WTC11 (cell line): ENCODE measurements at regions not wholly inside any gene's neighbourhood (a gene's known extent, or its start where the extent isn't known, plus 50 kb on each side); places are given as distances from the start of the nearest gene placed in this dataset.
A peak's percentile ranks its signal among the peaks of the same experiment; 100 is the strongest.

Source experiments
- ATAC-seq: fragments of 200-7000 bp; cut with Tn5 transposase; 2 replicates; pipeline ENCODE4 v1.10.0; 2021; ENCODE audit warnings: mild to moderate bottlenecking, moderate library complexity
- CTCF ChIA-PET: fragments of 300-600 bp; sonication (Branson Sonifier 250); formaldehyde crosslinking; loops from one replicate; lab custom pipeline; 2021; ENCODE audit warnings: antibody characterized with exemption; lab: Charles Lee
- POLR2A ChIA-PET: fragments of 350-600 bp; sonication (Branson Sonifier 250); formaldehyde crosslinking; loops from one replicate; lab custom pipeline; 2021; ENCODE audit warnings: antibody characterized with exemption; lab: Charles Lee
- DNase-seq: peaks from one replicate; pipeline ENCODE4 v3.0.0; 2021; ENCODE audit warnings: low spot score
- H3K27ac Mint-ChIP-seq: 2 replicates; pipeline ENCODE4 v1.8.0; 2021; ENCODE audit warnings: mixed read lengths
- H3K27me3 Mint-ChIP-seq: 2 replicates; pipeline ENCODE4 v1.8.0; 2021; ENCODE audit warnings: low read depth, mild to moderate bottlenecking, moderate library complexity, mixed read lengths
- H3K36me3 Mint-ChIP-seq: 2 replicates; pipeline ENCODE4 v1.8.0; 2021; ENCODE audit warnings: mixed read lengths
- H3K4me1 Mint-ChIP-seq: 2 replicates; pipeline ENCODE4 v1.8.0; 2022; ENCODE audit warnings: mixed read lengths
- H3K4me3 Mint-ChIP-seq: 2 replicates; pipeline ENCODE4 v1.8.0; 2021; ENCODE audit warnings: mild to moderate bottlenecking, moderate library complexity, mixed read lengths
- H3K9me3 Mint-ChIP-seq: 2 replicates; pipeline ENCODE4 v1.8.0; 2021; ENCODE audit warnings: mixed read lengths
- ATF1 ChIP-seq: sonication (generic); formaldehyde crosslinking; IDR thresholded peaks from 2 replicates; pipeline ENCODE4 v1.8.1; 2023; ENCODE audit warnings: mild to moderate bottlenecking, moderate library complexity, missing genetic modification reagents
- CTCF ChIP-seq: fragments of 200-600 bp; IDR thresholded peaks from 2 replicates; pipeline ENCODE4 v1.8.0; 2022; ENCODE audit warnings: antibody characterized with exemption
- E2F4 ChIP-seq: sonication (generic); formaldehyde crosslinking; IDR thresholded peaks from 2 replicates; pipeline ENCODE4 v1.8.1; 2022; ENCODE audit warnings: low read depth, mild to moderate bottlenecking, moderate library complexity, missing genetic modification reagents, borderline replicate concordance
- FOXP1 ChIP-seq: sonication (generic); formaldehyde crosslinking; IDR thresholded peaks from 2 replicates; pipeline ENCODE4 v1.8.0; 2022; ENCODE audit warnings: missing genetic modification reagents, mild to moderate bottlenecking, moderate library complexity, borderline replicate concordance
- MAX ChIP-seq: sonication (generic); formaldehyde crosslinking; IDR thresholded peaks from 2 replicates; pipeline ENCODE4 v1.8.0; 2022; ENCODE audit warnings: mild to moderate bottlenecking, missing genetic modification reagents
- MXD4 ChIP-seq: fragments of 250-450 bp; sonication (Bioruptor Pico); IDR thresholded peaks from 2 replicates; pipeline ENCODE4 v1.8.0; 2021; ENCODE audit warnings: mild to moderate bottlenecking, moderate library complexity, borderline replicate concordance
- MYBL2 ChIP-seq: sonication (generic); formaldehyde crosslinking; IDR thresholded peaks from 2 replicates; pipeline ENCODE4 v1.8.1; 2023; ENCODE audit warnings: mild to moderate bottlenecking, moderate library complexity, missing genetic modification reagents
- PRDM15 ChIP-seq: sonication (generic); formaldehyde crosslinking; IDR thresholded peaks from 2 replicates; pipeline ENCODE4 v1.8.0; 2022; ENCODE audit warnings: missing genetic modification reagents
- SMAD3 ChIP-seq: sonication (generic); formaldehyde crosslinking; IDR thresholded peaks from 2 replicates; pipeline ENCODE4 v1.8.0; 2022; ENCODE audit warnings: missing genetic modification reagents, mild to moderate bottlenecking, borderline replicate concordance
- TEAD4 ChIP-seq: sonication (generic); formaldehyde crosslinking; IDR thresholded peaks from 2 replicates; pipeline ENCODE4 v1.8.0; 2022; ENCODE audit warnings: mild to moderate bottlenecking, missing genetic modification reagents
- ZNF138 ChIP-seq: sonication (generic); formaldehyde crosslinking; conservative IDR thresholded peaks from 2 replicates; pipeline ENCODE4 v1.8.1; 2022; ENCODE audit warnings: mild to moderate bottlenecking, moderate library complexity, missing genetic modification reagents
- ZNF532 ChIP-seq: fragments of 250-450 bp; sonication (Bioruptor Pico); IDR thresholded peaks from 2 replicates; pipeline ENCODE4 v1.9.0; 2021; ENCODE audit warnings: mild to moderate bottlenecking, borderline replicate concordance
- TF ChIP-seq, protein P1 (sequence below): sonication (generic); formaldehyde crosslinking; IDR thresholded peaks from 2 replicates; pipeline ENCODE4 v1.8.1; 2023; ENCODE audit warnings: mild to moderate bottlenecking, missing genetic modification reagents

DNA sequence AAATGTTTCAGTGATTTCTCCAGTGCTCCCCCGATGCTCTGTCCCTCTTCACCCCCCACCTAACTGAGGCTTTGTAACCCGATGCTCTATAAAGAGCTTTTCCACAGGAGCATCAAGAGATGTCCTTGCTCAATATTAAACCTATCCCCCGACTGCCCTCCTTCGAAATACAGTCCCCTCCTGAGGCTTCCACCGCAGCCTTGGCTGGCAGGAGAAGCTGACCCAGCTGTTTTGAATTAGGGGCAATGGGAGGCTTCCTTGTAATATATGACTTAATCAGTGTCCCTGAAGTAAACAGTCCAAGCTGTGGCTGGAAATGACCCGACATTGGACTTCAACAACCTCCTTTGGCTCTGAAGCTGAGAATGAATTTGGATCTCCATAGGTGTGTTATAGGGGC, 62.4 kb downstream of the TMEM30B start:
- Mint-ChIP-seq H3K36me3 (no peaks in the 10 kb centered on the region), H3K27me3 (no peaks in the 10 kb centered on the region), H3K9me3 (no peaks in the 10 kb centered on the region), H3K4me3 (no peak overlapping the region), H3K4me1 (peaks cover 53% of the 10 kb centered on the region), H3K27ac (no peak overlapping the region)
- ChIA-PET CTCF (no interaction called here), POLR2A (no interaction called here)
- ATAC-seq (peak; percentile 51; the same call in 1 of the 2 replicates), DNase-seq (no peak)
- TF ChIP-seq FOXP1 (CRISPR knock-in tag) (no peak), ATF1 (CRISPR knock-in tag) (no peak), MXD4 (CRISPR knock-in tag) (no peak), SMAD3 (CRISPR knock-in tag) (no peak), E2F4 (CRISPR knock-in tag) (no peak), CTCF (no peak), MYBL2 (CRISPR knock-in tag) (no peak), ZNF138 (CRISPR knock-in tag) (no peak), ZNF532 (CRISPR knock-in tag) (no peak), TEAD4 (CRISPR knock-in tag) (no peak), MAX (CRISPR knock-in tag) (no peak), PRDM15 (no peak)
- TF ChIP-seq, protein P1, sequence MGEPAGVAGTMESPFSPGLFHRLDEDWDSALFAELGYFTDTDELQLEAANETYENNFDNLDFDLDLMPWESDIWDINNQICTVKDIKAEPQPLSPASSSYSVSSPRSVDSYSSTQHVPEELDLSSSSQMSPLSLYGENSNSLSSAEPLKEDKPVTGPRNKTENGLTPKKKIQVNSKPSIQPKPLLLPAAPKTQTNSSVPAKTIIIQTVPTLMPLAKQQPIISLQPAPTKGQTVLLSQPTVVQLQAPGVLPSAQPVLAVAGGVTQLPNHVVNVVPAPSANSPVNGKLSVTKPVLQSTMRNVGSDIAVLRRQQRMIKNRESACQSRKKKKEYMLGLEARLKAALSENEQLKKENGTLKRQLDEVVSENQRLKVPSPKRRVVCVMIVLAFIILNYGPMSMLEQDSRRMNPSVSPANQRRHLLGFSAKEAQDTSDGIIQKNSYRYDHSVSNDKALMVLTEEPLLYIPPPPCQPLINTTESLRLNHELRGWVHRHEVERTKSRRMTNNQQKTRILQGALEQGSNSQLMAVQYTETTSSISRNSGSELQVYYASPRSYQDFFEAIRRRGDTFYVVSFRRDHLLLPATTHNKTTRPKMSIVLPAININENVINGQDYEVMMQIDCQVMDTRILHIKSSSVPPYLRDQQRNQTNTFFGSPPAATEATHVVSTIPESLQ (CRISPR knock-in tag) = no peak
